Fibroblast of lung (primary cell): ENCODE measurements at regions not wholly inside any gene's neighbourhood (a gene's known extent, or its start where the extent isn't known, plus 50 kb on each side); places are given as distances from the start of the nearest gene placed in this dataset.
"Not testable (repeated sequence)": the region's sequence is repeated elsewhere in the genome, so short reads cannot be mapped to it uniquely, and the experiment has no call there.

Source experiments
- DNase-seq, 2 donors: peaks; one replicate each; pipeline versions ENCODE4 v3.0.0 to v3.0.0-alpha.2; 2010; ENCODE audit warnings: low read depth in 2 of 2
- H2AFZ ChIP-seq: 2 replicates; pipeline ENCODE4 v1.5.1; 2012; ENCODE audit warnings: low read length, control low read depth, inconsistent platforms
- H3K27ac ChIP-seq: 2 replicates; pipeline ENCODE4 v1.5.1; 2011; ENCODE audit warnings: low read length, control low read depth; ENCODE audit not compliant: insufficient read depth
- H3K27me3 ChIP-seq: 2 replicates; pipeline ENCODE4 v1.5.1; 2011; ENCODE audit warnings: mild to moderate bottlenecking, low read length; ENCODE audit not compliant: control insufficient read depth, insufficient read depth
- H3K36me3 ChIP-seq: 2 replicates; pipeline ENCODE4 v1.5.1; 2011; ENCODE audit warnings: low read length; ENCODE audit not compliant: control insufficient read depth, insufficient read depth
- H3K4me1 ChIP-seq: 2 replicates; pipeline ENCODE4 v1.5.1; 2011; ENCODE audit warnings: low read length; ENCODE audit not compliant: control insufficient read depth, insufficient read depth; ENCODE audit errors: extremely low read depth
- H3K4me2 ChIP-seq: 2 replicates; pipeline ENCODE4 v1.5.1; 2011; ENCODE audit warnings: low read length, control low read depth; ENCODE audit not compliant: insufficient read depth; ENCODE audit errors: extremely low read depth
- H3K4me3 ChIP-seq, 4 experiments: fragments of 200-600 bp in 1 of 4; sonication (generic) in 1 of 4; replicated peaks in 1 of 4; 2 replicates each; pipeline ENCODE4 v1.5.1; 2011 to 2016; ENCODE audit warnings: low read length in 4 of 4, low read depth in 3 of 4, mild to moderate bottlenecking in 3 of 4, control low read depth in 2 of 4, inconsistent platforms in 1 of 4, mixed read lengths in 1 of 4; ENCODE audit not compliant: insufficient read depth in 1 of 4; ENCODE audit errors: control extremely low read depth in 1 of 4
- H3K79me2 ChIP-seq: 2 replicates; pipeline ENCODE4 v1.5.1; 2012; ENCODE audit warnings: mild to moderate bottlenecking, low read length, inconsistent platforms; ENCODE audit not compliant: control insufficient read depth, insufficient read depth
- H3K9ac ChIP-seq: 2 replicates; pipeline ENCODE4 v1.5.1; 2011; ENCODE audit warnings: mild to moderate bottlenecking, low read length, control low read depth; ENCODE audit not compliant: insufficient read depth
- H3K9me3 ChIP-seq: 2 replicates; pipeline ENCODE4 v1.5.1; 2012; ENCODE audit warnings: low read depth, low read length; ENCODE audit not compliant: control insufficient read depth, insufficient read depth
- H4K20me1 ChIP-seq: 2 replicates; pipeline ENCODE4 v1.5.1; 2011; ENCODE audit warnings: low read length; ENCODE audit not compliant: control insufficient read depth, insufficient read depth; ENCODE audit errors: extremely low read depth
- EZH2 ChIP-seq: IDR thresholded peaks from 2 replicates; pipeline ENCODE4 v1.5.1; 2012; ENCODE audit warnings: low read length, control low read depth, mild to moderate bottlenecking; ENCODE audit errors: missing control alignments
- TF ChIP-seq, protein P1 (sequence below), 2 donors: IDR thresholded peaks in 1 of 2; conservative IDR thresholded peaks in 1 of 2; 1 replicate in 1 of 2; 2 replicates in 1 of 2; pipeline ENCODE4 v1.5.1; 2011 to 2012; ENCODE audit warnings: low read length in 2 of 2, control low read depth in 1 of 2, inconsistent platforms in 1 of 2, low read depth in 1 of 2, mild to moderate bottlenecking in 1 of 2

DNA sequence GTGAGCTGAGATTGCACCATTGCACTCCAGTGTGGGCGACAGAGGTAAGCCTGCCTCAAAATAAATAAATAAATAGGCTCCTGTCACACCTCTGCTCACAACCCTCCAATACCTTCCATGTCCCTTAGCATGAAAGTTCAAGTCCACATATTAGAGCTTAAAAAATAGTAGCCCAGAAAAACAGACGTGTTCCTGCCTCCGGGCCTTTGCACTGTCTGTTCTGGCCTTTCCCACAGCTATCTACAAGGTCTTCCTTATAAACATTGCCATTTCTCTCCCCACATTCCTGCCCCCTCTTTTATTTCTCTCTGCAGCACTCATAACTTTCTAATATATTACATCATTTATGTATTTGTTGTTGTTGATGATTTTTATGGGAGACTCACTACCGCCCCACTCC is 85.6 kb upstream of the CASZ1 start:
- Histone ChIP-seq H3K9ac (no peak overlapping the region), H3K4me2 (no peak overlapping the region), H3K4me1 (no peaks in the 10 kb centered on the region), H3K27me3 (no peaks in the 10 kb centered on the region), H3K9me3 (no peaks in the 10 kb centered on the region), H3K27ac (no peak overlapping the region), H3K79me2 (no peaks in the 10 kb centered on the region), H3K36me3 (no peaks in the 10 kb centered on the region), H3K4me3 (no peak overlapping the region), H4K20me1 (no peaks in the 10 kb centered on the region), H2AFZ (no peak overlapping the region)
- no peak for TF ChIP-seq EZH2
- TF ChIP-seq, protein P1, sequence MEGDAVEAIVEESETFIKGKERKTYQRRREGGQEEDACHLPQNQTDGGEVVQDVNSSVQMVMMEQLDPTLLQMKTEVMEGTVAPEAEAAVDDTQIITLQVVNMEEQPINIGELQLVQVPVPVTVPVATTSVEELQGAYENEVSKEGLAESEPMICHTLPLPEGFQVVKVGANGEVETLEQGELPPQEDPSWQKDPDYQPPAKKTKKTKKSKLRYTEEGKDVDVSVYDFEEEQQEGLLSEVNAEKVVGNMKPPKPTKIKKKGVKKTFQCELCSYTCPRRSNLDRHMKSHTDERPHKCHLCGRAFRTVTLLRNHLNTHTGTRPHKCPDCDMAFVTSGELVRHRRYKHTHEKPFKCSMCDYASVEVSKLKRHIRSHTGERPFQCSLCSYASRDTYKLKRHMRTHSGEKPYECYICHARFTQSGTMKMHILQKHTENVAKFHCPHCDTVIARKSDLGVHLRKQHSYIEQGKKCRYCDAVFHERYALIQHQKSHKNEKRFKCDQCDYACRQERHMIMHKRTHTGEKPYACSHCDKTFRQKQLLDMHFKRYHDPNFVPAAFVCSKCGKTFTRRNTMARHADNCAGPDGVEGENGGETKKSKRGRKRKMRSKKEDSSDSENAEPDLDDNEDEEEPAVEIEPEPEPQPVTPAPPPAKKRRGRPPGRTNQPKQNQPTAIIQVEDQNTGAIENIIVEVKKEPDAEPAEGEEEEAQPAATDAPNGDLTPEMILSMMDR (conservative IDR thresholded peaks at IDR 0.05 in 1 of 2, IDR thresholded peaks at IDR 0.05 in 1 of 2; ENCODE audit: low read depth in 1 of 2, low read length in 2 of 2): no peak
- DNase-seq: no peak

DNA sequence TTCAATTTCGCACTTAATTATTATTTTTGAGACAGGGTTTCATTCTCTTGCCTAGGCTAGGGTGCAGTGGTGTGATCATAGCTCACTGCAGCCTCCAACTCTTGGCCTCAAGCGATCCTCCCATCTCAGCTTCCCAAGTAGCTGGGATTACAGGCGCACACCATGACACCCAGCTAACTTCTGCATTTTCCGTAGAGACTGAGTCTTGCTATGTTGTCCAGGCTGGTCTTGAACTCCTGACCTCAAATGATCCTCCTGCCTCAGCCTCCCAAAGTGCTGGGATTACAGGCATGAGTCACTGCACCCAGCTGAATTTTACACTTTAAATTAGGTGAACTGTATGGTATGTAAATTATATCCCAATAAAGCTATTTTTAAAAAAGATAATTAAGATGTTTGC is 90.6 kb upstream of the CASZ1 start:
- not testable (repeated sequence) for H3K27ac ChIP-seq, H3K4me2 ChIP-seq, H3K4me1 ChIP-seq, H3K9me3 ChIP-seq, H4K20me1 ChIP-seq, H2AFZ ChIP-seq, H3K36me3 ChIP-seq, H3K9ac ChIP-seq, DNase-seq, H3K4me3 ChIP-seq, H3K79me2 ChIP-seq
- H3K27me3 ChIP-seq: peaks cover 23% of the 10 kb centered on the region

DNA sequence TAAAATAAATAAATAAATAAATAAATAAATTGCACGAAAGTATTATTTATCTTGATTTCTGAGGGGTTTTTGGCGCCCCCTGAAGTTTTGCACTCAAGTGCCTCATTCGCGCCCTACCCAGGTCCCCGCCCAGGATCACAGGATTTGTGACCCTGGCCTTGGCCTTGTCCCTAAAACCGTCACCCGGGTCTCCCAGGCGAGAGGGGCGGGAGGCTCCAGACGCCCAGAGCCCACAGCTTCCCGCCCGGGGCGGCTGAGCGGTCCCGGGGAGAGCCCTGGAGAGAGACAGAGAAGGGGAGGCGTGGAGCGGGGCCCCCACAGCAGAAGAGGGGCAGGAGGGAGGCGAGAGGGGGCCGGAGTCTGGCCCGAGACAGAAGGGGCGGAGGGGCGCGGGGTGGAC is 91.8 kb upstream of the CASZ1 start:
- H3K27ac ChIP-seq: no peak overlapping the region
- H3K4me3 ChIP-seq: no peak overlapping the region
- no peak for TF ChIP-seq EZH2
- TF ChIP-seq, protein P1 (conservative IDR thresholded peaks at IDR 0.05 in 1 of 2, IDR thresholded peaks at IDR 0.05 in 1 of 2; ENCODE audit: low read depth in 1 of 2, low read length in 2 of 2): no peak
- no peaks in the 10 kb centered on the region for H4K20me1 ChIP-seq
- no peak overlapping the region for H3K9ac ChIP-seq
- H3K79me2 ChIP-seq: no peaks in the 10 kb centered on the region
- peaks cover 23% of the 10 kb centered on the region for H3K27me3 ChIP-seq
- no peak overlapping the region for H3K4me2 ChIP-seq
- no peak overlapping the region for H2AFZ ChIP-seq
- no peak for DNase-seq
- no peaks in the 10 kb centered on the region for H3K4me1 ChIP-seq
- no peaks in the 10 kb centered on the region for H3K36me3 ChIP-seq
- H3K9me3 ChIP-seq: no peaks in the 10 kb centered on the region
